Psoas muscle (tissue), 7 donors: ENCODE measurements at regions not wholly inside any gene's neighbourhood (a gene's known extent, or its start where the extent isn't known, plus 50 kb on each side); places are given as distances from the start of the nearest gene placed in this dataset.

Experiments
- ATAC-seq, 4 donors: fragments of 200-7000 bp; cut with Tn5 transposase; one replicate each; pipeline ENCODE4 v1.9.1; 2020; ENCODE audit warnings: moderate library complexity in 3 of 4, mild to moderate bottlenecking in 2 of 4
- DNase-seq, 2 donors: peaks; one replicate each; pipeline ENCODE4 v3.0.0-alpha.2; 2020
- H3K27ac ChIP-seq: fragments of 200-600 bp; one replicate; pipeline ENCODE4 v1.8.0; 2022
- H3K27me3 ChIP-seq, 3 donors: fragments of 200-600 bp in 1 of 3; one replicate each; pipeline versions ENCODE4 v1.6.1 to v1.8.0; 2013 to 2022; ENCODE audit warnings: low read length in 2 of 3, mild to moderate bottlenecking in 2 of 3, moderate library complexity in 1 of 3; ENCODE audit not compliant: insufficient read depth in 3 of 3
- H3K36me3 ChIP-seq, 2 donors: fragments of 200-600 bp in 1 of 2; one replicate each; pipeline versions ENCODE4 v1.6.1 to v1.8.0; 2013 to 2022; ENCODE audit warnings: low read depth in 1 of 2, mild to moderate bottlenecking in 1 of 2, moderate library complexity in 1 of 2; ENCODE audit not compliant: insufficient read depth in 1 of 2
- H3K4me1 ChIP-seq: fragments of 200-600 bp; one replicate; pipeline ENCODE4 v1.8.0; 2022
- H3K4me3 ChIP-seq: fragments of 200-600 bp; one replicate; pipeline ENCODE4 v1.8.0; 2022; ENCODE audit warnings: mild to moderate bottlenecking
- H3K9me3 ChIP-seq: fragments of 200-600 bp; one replicate; pipeline ENCODE4 v1.8.0; 2022
- CTCF ChIP-seq: fragments of 200-600 bp; IDR thresholded peaks from one replicate; pipeline ENCODE4 v1.8.0; 2022; ENCODE audit warnings: antibody characterized with exemption
- WGBS, 3 donors: extraction: QIAGEN DNeasy Blood & Tissue Kit; methylation state at CpG; one replicate each; pipeline versions ENCODE4 v1.1.6 to v1.1.7; 2013; 5-methylcytosine and 5-hydroxymethylcytosine counted together
- intact Hi-C, 2 donors: fragments of 100-400 bp; cut with DNase I; formaldehyde crosslinking; loops; one replicate each; pipeline versions ENCODE4 v1.11.0 to v1.14.2; 2022
- donor health status: healthy with polysubstance abuse.
- donor health status: DM: no; HTN: no; CAD: no; lungs with moderate emphysema.
- donor health status: Bipolar disorder and iron deficiency.
- donor health status: healthy.
- donor health status: DM: yes; HTN: yes; CAD: no.
- donor health status: DM: no; HTN: no; CAD: no.
- donor health status: DM: yes; HTN: yes; CAD: no.

- Histone ChIP-seq H3K4me1 (no peaks in the 10 kb centered on the region), H3K36me3 (no peaks in the 10 kb centered on the region), H3K9me3 (no peaks in the 10 kb centered on the region), H3K27ac (no peak overlapping the region), H3K27me3 (no peaks in the 10 kb centered on the region), H3K4me3 (no peak overlapping the region)
- intact Hi-C loops, result no loop called here
- no peak for DNase-seq
- no peak for TF ChIP-seq CTCF
- no peak for ATAC-seq
- WGBS, 3 donors, result 80 to 81% (median 80%) methylated on average over 2 of the region's 2 CpGs
Observed at GRCh38 chr3:154850921-154851320, 229.2 kb upstream of the MME start.

DNA sequence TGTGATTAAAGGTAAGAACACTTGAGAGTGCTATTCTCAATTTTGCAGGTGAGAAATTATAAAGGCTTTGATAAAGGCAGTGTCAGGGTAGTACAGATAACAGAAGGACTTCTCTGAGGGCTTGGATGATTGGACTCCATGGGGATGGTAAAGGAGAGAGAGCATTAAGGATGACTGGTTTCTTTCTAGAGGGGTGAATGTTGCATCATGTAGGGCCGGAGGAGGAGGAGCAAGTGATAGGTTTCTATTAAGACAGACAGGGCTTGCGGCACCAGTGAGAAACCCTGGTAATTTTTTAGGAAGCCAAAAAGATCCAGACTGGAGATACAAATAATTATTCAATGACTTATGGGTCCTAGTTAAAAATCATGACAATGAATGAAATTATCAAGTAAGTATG is 230.7 kb upstream of the MME start:
- no peak for TF ChIP-seq CTCF
- intact Hi-C loops, result no loop called here
- H3K4me1 ChIP-seq, result no peaks in the 10 kb centered on the region
- WGBS, 3 donors, result 71 to 97% (median 74%) methylated on average over 2 of the region's 2 CpGs
- H3K27ac ChIP-seq, result no peak overlapping the region
- no peak overlapping the region for H3K4me3 ChIP-seq
- DNase-seq, result no peak
- H3K36me3 ChIP-seq, result no peaks in the 10 kb centered on the region
- no peaks in the 10 kb centered on the region for H3K9me3 ChIP-seq
- ATAC-seq, result no peak
- H3K27me3 ChIP-seq, result no peaks in the 10 kb centered on the region

- no peak for TF ChIP-seq CTCF
Observed at GRCh38 chr3:154844863-154845262, 235.3 kb upstream of the MME start.

GRCh38 chr3:154843647-154844046 is 236.5 kb upstream of the MME start:
- DNase-seq, result no peak
- H3K27ac ChIP-seq, result no peak overlapping the region
- no peaks in the 10 kb centered on the region for H3K36me3 ChIP-seq
- no peaks in the 10 kb centered on the region for H3K4me1 ChIP-seq
- no peaks in the 10 kb centered on the region for H3K27me3 ChIP-seq
- 67 to 77% (median 75%) methylated on average over 1 of the region's 1 CpG for WGBS, 3 donors
- ATAC-seq, result no peak
- no peak for TF ChIP-seq CTCF
- H3K4me3 ChIP-seq, result no peak overlapping the region
- intact Hi-C loops, result no loop called here
- no peaks in the 10 kb centered on the region for H3K9me3 ChIP-seq

More at GRCh38 chr3:154844863-154845262, 235.3 kb upstream of the MME start:
- H3K4me3 ChIP-seq, result no peak overlapping the region
- DNase-seq (no peak), ATAC-seq (no peak)
- intact Hi-C loops, result no loop called here
- H3K9me3 ChIP-seq, result no peaks in the 10 kb centered on the region
- no peaks in the 10 kb centered on the region for H3K36me3 ChIP-seq
- H3K27ac ChIP-seq, result no peak overlapping the region
- WGBS, 3 donors, result 38 to 53% (median 42%) methylated on average over 1 of the region's 1 CpG
- H3K4me1 ChIP-seq, result no peaks in the 10 kb centered on the region
- H3K27me3 ChIP-seq, result no peaks in the 10 kb centered on the region

- no peaks in the 10 kb centered on the region for H3K9me3 ChIP-seq
- ATAC-seq (no peak), DNase-seq (no peak)
- no peak overlapping the region for H3K27ac ChIP-seq
- intact Hi-C loops, result no loop called here
- no peaks in the 10 kb centered on the region for H3K4me1 ChIP-seq
- 37 to 48% (median 40%) methylated on average over 2 of the region's 2 CpGs for WGBS, 3 donors
- no peak for TF ChIP-seq CTCF
- no peaks in the 10 kb centered on the region for H3K36me3 ChIP-seq
- H3K27me3 ChIP-seq, result no peaks in the 10 kb centered on the region
- no peak overlapping the region for H3K4me3 ChIP-seq
Observed at GRCh38 chr3:154842536-154842935, 237.6 kb upstream of the MME start.
